ENCODE measurements at regions not wholly inside any gene's neighbourhood (a gene's known extent, or its start where the extent isn't known, plus 50 kb on each side); places are given as distances from the start of the nearest gene placed in this dataset.
"Not testable (repeated sequence)": the region's sequence is repeated elsewhere in the genome, so short reads cannot be mapped to it uniquely, and the experiment has no call there.

DNA sequence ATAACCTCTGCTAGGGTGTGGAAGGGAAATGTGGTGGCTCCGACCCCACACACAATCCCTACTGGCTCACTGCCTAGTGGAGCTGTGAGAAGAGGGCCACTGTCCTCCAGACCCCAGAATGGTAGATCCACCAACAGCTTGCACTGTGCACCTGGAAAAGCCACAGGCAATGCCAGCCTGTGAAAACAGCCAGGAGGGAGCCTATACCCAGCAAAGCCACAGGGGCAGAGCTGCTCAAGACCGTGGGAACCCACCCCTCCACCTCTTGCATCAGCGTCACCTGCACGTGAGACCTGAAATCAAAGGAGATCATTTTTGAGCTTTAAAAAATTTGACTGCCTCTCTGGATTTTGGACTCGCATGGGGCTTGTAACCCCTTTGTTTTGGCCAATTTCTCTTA lies 249.0 kb upstream of the CDH2 start:
- Histone ChIP-seq H3K27ac (ENCODE audit: low read depth, low read length) (no peak overlapping the region), H3K4me3 (ENCODE audit: low read length in 2 of 2) (no peak overlapping the region), H3K27me3 (ENCODE audit: insufficient read depth, low read length) (no peaks in the 10 kb centered on the region), H3K36me3 (ENCODE audit: insufficient read depth, low read length) (no peaks in the 10 kb centered on the region), H3K4me1 (ENCODE audit: insufficient read depth, low read length) (no peaks in the 10 kb centered on the region), H3K9me3 (ENCODE audit: control insufficient read depth in 1 of 2, low read length in 2 of 2) (no peaks in the 10 kb centered on the region)
- no peak for DNase-seq
- no peaks in the 10 kb centered on the region for H3K27me3 Mint-ChIP-seq
- POLR2A ChIA-PET (ENCODE audit: partially characterized antibody), result no interaction called here
- H3K27ac Mint-ChIP-seq, result no peak overlapping the region
- peaks cover 4 to 55% (median 36%) of the 10 kb centered on the region in 8 donors for H3K9me3 Mint-ChIP-seq
- H3K36me3 Mint-ChIP-seq, result no peaks in the 10 kb centered on the region
- no peak overlapping the region for H3K4me3 Mint-ChIP-seq
- no peaks in the 10 kb centered on the region for H3K4me1 Mint-ChIP-seq
- CTCF ChIA-PET (ENCODE audit: partially characterized antibody), result no interaction called here
- intact Hi-C loops (cut with micrococcal nuclease), result no loop called here

DNA sequence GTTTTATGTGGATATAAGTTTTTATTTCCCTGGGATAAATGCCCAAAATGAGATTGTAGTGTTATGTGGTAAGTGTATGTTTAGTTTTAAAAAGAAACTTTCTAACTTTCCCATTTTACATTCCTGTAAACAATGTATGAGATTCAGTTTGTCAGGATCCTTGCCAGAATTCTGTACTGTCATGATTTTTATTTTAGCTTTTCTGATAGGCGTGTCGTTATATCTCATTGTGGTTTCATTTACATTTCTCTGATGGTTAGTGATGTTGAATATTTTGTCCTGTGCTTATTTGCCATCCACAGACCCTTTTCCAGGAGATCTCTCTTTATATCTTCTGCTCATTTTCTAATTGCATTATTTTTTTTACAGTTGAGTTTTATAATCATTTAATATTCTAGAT lies 245.6 kb upstream of the CDH2 start:
- H3K27ac Mint-ChIP-seq, result no peak overlapping the region
- H3K4me1 Mint-ChIP-seq, result no peaks in the 10 kb centered on the region
- intact Hi-C loops (cut with micrococcal nuclease), result no loop called here
- Histone ChIP-seq H3K36me3 (ENCODE audit: insufficient read depth, low read length) (no peaks in the 10 kb centered on the region), H3K27me3 (ENCODE audit: insufficient read depth, low read length) (no peaks in the 10 kb centered on the region), H3K4me1 (ENCODE audit: insufficient read depth, low read length) (no peaks in the 10 kb centered on the region), H3K27ac (ENCODE audit: low read depth, low read length) (no peak overlapping the region), H3K9me3 (ENCODE audit: control insufficient read depth in 1 of 2, low read length in 2 of 2) (no peaks in the 10 kb centered on the region), H3K4me3 (ENCODE audit: low read length in 2 of 2) (no peak overlapping the region)
- H3K9me3 Mint-ChIP-seq, result peaks cover 0 to 40% (median 26%) of the 10 kb centered on the region in 8 donors
- H3K4me3 Mint-ChIP-seq, result no peak overlapping the region
- no peak for DNase-seq
- CTCF ChIA-PET (ENCODE audit: partially characterized antibody), result no interaction called here
- no peaks in the 10 kb centered on the region for H3K27me3 Mint-ChIP-seq
- no peaks in the 10 kb centered on the region for H3K36me3 Mint-ChIP-seq
- POLR2A ChIA-PET (ENCODE audit: partially characterized antibody), result no interaction called here

DNA sequence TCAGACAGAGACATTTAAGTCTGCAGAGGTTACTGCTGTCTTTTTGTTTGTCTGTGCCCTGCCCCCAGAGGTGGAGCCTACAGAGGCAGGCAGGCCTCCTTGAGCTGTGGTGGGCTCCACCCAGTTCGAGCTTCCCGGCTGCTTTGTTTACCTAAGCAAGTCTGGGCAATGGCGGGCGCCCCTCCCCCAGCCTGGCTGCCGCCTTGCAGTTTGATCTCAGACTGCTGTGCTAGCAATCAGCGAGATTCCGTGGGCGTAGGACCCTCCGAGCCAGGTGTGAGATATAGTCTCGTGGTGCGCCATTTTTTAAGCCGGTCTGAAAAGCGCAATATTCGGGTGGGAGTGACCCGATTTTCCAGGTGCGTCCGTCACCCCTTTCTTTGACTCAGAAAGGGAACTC lies 245.0 kb upstream of the CDH2 start:
- H3K4me3 Mint-ChIP-seq; H3K4me1 Mint-ChIP-seq; POLR2A ChIA-PET (ENCODE audit: partially characterized antibody); CTCF ChIA-PET (ENCODE audit: partially characterized antibody); H3K27me3 ChIP-seq (ENCODE audit: insufficient read depth, low read length); DNase-seq; H3K36me3 Mint-ChIP-seq; intact Hi-C loops (cut with micrococcal nuclease); H3K4me3 ChIP-seq (ENCODE audit: low read length in 2 of 2); H3K36me3 ChIP-seq (ENCODE audit: insufficient read depth, low read length); H3K27ac Mint-ChIP-seq; H3K9me3 ChIP-seq (ENCODE audit: control insufficient read depth in 1 of 2, low read length in 2 of 2); H3K27ac ChIP-seq (ENCODE audit: low read depth, low read length); H3K27me3 Mint-ChIP-seq; H3K4me1 ChIP-seq (ENCODE audit: insufficient read depth, low read length): not testable (repeated sequence)
- peaks cover 0 to 37% (median 23%) of the 10 kb centered on the region in 8 donors for H3K9me3 Mint-ChIP-seq

DNA sequence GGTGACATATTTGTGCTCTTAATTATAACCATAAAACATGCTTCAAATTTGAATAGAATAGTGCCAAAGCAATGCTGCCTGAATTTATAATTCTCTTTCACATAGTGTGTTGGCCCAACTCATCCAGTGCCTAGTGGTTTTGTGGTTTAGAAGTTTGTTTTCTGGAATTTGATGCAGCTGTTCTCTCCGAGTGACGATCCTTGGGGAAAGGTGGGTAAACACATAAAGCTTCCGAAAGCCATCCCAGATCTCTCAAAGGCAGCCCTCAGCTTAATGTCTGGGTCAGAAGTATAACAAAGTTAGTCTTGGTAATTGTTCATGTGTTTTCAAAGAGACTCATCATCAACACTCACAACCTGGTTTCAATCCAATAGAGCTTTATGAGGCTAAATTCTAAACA lies 235.6 kb upstream of the CDH2 start:
- no peak for DNase-seq
- no peak overlapping the region for H3K27ac ChIP-seq (ENCODE audit: low read depth, low read length)
- intact Hi-C loops (cut with micrococcal nuclease), result no loop called here
- POLR2A ChIA-PET (ENCODE audit: partially characterized antibody), result no interaction called here
- H3K36me3 ChIP-seq (ENCODE audit: insufficient read depth, low read length), result no peaks in the 10 kb centered on the region
- no peaks in the 10 kb centered on the region for H3K36me3 Mint-ChIP-seq
- H3K4me3 ChIP-seq (ENCODE audit: low read length in 2 of 2), result no peak overlapping the region
- CTCF ChIA-PET (ENCODE audit: partially characterized antibody), result interaction anchor here (1.1 kb wide), 1 partner anchor 27 kb away, joined by 3 read pairs; no protein-coding TSS in a partner anchor
- H3K4me1 Mint-ChIP-seq, result no peaks in the 10 kb centered on the region
- H3K27ac Mint-ChIP-seq, result no peak overlapping the region
- no peaks in the 10 kb centered on the region for H3K9me3 ChIP-seq (ENCODE audit: control insufficient read depth in 1 of 2, low read length in 2 of 2)
- H3K4me3 Mint-ChIP-seq, result no peak overlapping the region
- H3K27me3 ChIP-seq (ENCODE audit: insufficient read depth, low read length), result no peaks in the 10 kb centered on the region
- H3K27me3 Mint-ChIP-seq, result no peaks in the 10 kb centered on the region
- H3K9me3 Mint-ChIP-seq, result peaks cover 2 to 33% (median 17%) of the 10 kb centered on the region in 8 donors
- no peaks in the 10 kb centered on the region for H3K4me1 ChIP-seq (ENCODE audit: insufficient read depth, low read length)

DNA sequence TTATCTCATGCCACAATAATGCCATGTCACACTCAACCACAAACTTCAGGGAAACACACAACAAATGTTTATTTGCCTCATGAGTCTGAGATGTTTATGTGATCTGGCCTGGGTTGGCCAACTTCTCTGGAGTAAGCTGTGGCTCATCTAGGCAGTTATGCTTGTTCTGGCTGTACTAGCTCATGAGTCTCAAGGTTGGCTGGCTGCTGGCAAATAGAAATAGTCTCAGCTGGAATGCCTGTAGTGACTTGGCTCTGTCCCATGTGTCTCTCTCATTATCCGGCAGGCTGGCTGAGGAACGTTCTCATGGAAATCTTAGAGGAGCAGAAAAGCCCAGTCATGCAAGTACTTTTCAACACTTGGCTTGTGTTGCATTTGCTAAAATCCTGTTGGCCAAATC lies 234.9 kb upstream of the CDH2 start:
- POLR2A ChIA-PET (ENCODE audit: partially characterized antibody), result no interaction called here
- Histone ChIP-seq H3K4me3 (ENCODE audit: low read length in 2 of 2) (no peak overlapping the region), H3K9me3 (ENCODE audit: control insufficient read depth in 1 of 2, low read length in 2 of 2) (no peaks in the 10 kb centered on the region), H3K4me1 (ENCODE audit: insufficient read depth, low read length) (no peaks in the 10 kb centered on the region), H3K27ac (ENCODE audit: low read depth, low read length) (no peak overlapping the region), H3K27me3 (ENCODE audit: insufficient read depth, low read length) (no peaks in the 10 kb centered on the region), H3K36me3 (ENCODE audit: insufficient read depth, low read length) (no peaks in the 10 kb centered on the region)
- no peaks in the 10 kb centered on the region for H3K36me3 Mint-ChIP-seq
- peaks cover 2 to 33% (median 17%) of the 10 kb centered on the region in 8 donors for H3K9me3 Mint-ChIP-seq
- CTCF ChIA-PET (ENCODE audit: partially characterized antibody), result interaction anchor here (1.1 kb wide), 1 partner anchor 27 kb away, joined by 3 read pairs; no protein-coding TSS in a partner anchor
- no peak overlapping the region for H3K4me3 Mint-ChIP-seq
- no peaks in the 10 kb centered on the region for H3K4me1 Mint-ChIP-seq
- H3K27ac Mint-ChIP-seq, result no peak overlapping the region
- no peak for DNase-seq
- H3K27me3 Mint-ChIP-seq, result no peaks in the 10 kb centered on the region
- intact Hi-C loops (cut with micrococcal nuclease), result no loop called here

DNA sequence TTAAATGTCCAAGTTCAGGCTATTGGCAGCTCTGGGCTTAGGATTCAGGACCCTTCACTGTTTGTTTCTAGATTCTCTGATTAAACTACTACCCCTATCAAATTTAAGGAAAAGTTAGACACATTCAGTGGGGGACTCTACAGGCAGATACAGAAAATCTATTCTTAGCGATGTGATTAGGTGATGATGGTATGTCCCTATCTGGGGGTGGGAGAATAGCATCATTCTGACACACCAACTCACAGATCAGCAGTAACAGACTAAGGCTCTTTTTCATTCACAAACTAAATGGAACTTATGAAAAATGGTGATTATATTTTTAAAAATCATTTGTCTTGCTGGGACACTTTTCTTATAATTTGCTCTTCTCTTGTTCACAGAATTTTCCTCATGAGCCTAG lies 232.9 kb upstream of the CDH2 start:
- Mint-ChIP-seq H3K4me1 (no peaks in the 10 kb centered on the region), H3K27ac (no peak overlapping the region), H3K4me3 (no peak overlapping the region), H3K36me3 (no peaks in the 10 kb centered on the region), H3K27me3 (no peaks in the 10 kb centered on the region), H3K9me3 (peaks cover 2 to 27% (median 13%) of the 10 kb centered on the region in 8 donors)
- CTCF ChIA-PET (ENCODE audit: partially characterized antibody), result no interaction called here
- Histone ChIP-seq H3K9me3 (ENCODE audit: control insufficient read depth in 1 of 2, low read length in 2 of 2) (no peaks in the 10 kb centered on the region), H3K36me3 (ENCODE audit: insufficient read depth, low read length) (no peaks in the 10 kb centered on the region), H3K27ac (ENCODE audit: low read depth, low read length) (no peak overlapping the region), H3K4me1 (ENCODE audit: insufficient read depth, low read length) (no peaks in the 10 kb centered on the region), H3K4me3 (ENCODE audit: low read length in 2 of 2) (no peak overlapping the region), H3K27me3 (ENCODE audit: insufficient read depth, low read length) (no peaks in the 10 kb centered on the region)
- DNase-seq, result no peak
- POLR2A ChIA-PET (ENCODE audit: partially characterized antibody), result no interaction called here
- intact Hi-C loops (cut with micrococcal nuclease), result no loop called here

GRCh38 chr18:28408528-28408927 lies 231.6 kb upstream of the CDH2 start:
- no peaks in the 10 kb centered on the region for H3K36me3 Mint-ChIP-seq
- POLR2A ChIA-PET (ENCODE audit: partially characterized antibody), result no interaction called here
- H3K4me3 Mint-ChIP-seq, result no peak overlapping the region
- no peak overlapping the region for H3K27ac ChIP-seq (ENCODE audit: low read depth, low read length)
- intact Hi-C loops (cut with micrococcal nuclease), result no loop called here
- H3K4me1 ChIP-seq (ENCODE audit: insufficient read depth, low read length), result no peaks in the 10 kb centered on the region
- H3K36me3 ChIP-seq (ENCODE audit: insufficient read depth, low read length), result no peaks in the 10 kb centered on the region
- H3K4me1 Mint-ChIP-seq, result no peaks in the 10 kb centered on the region
- no peak for DNase-seq
- H3K27me3 ChIP-seq (ENCODE audit: insufficient read depth, low read length), result no peaks in the 10 kb centered on the region
- CTCF ChIA-PET (ENCODE audit: partially characterized antibody), result no interaction called here
- no peak overlapping the region for H3K4me3 ChIP-seq (ENCODE audit: low read length in 2 of 2)
- H3K9me3 Mint-ChIP-seq, result peaks cover 4 to 23% (median 10%) of the 10 kb centered on the region in 8 donors
- no peaks in the 10 kb centered on the region for H3K9me3 ChIP-seq (ENCODE audit: control insufficient read depth in 1 of 2, low read length in 2 of 2)
- no peak overlapping the region for H3K27ac Mint-ChIP-seq
- H3K27me3 Mint-ChIP-seq, result no peaks in the 10 kb centered on the region

DNA sequence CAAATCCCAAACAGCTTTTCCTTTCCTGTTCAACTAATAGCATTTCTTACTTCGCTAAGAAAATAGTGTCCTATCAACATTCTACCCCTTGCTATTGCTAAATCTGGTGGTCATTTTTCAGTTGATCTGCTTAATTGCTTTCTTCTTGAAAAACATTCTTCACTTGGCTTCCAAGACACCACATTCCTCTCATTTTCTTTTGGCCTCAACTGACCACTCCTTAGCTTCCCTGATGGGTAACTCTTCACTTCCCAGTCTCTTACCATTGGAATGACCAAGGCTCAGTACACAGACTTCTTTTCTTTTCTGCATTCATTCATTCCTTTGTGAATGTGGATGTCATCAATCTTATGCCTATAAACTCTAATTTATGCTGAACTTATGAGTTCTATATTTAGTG lies 230.8 kb upstream of the CDH2 start:
- Mint-ChIP-seq H3K4me1 (no peaks in the 10 kb centered on the region), H3K4me3 (no peak overlapping the region), H3K9me3 (peaks cover 4 to 19% (median 8%) of the 10 kb centered on the region in 8 donors), H3K36me3 (no peaks in the 10 kb centered on the region), H3K27ac (no peak overlapping the region), H3K27me3 (no peaks in the 10 kb centered on the region)
- H3K9me3 ChIP-seq (ENCODE audit: control insufficient read depth in 1 of 2, low read length in 2 of 2), result no peaks in the 10 kb centered on the region
- H3K36me3 ChIP-seq (ENCODE audit: insufficient read depth, low read length), result no peaks in the 10 kb centered on the region
- H3K4me3 ChIP-seq (ENCODE audit: low read length in 2 of 2), result no peak overlapping the region
- no peak for DNase-seq
- CTCF ChIA-PET (ENCODE audit: partially characterized antibody), result no interaction called here
- H3K4me1 ChIP-seq (ENCODE audit: insufficient read depth, low read length), result no peaks in the 10 kb centered on the region
- no peak overlapping the region for H3K27ac ChIP-seq (ENCODE audit: low read depth, low read length)
- POLR2A ChIA-PET (ENCODE audit: partially characterized antibody), result no interaction called here
- H3K27me3 ChIP-seq (ENCODE audit: insufficient read depth, low read length), result no peaks in the 10 kb centered on the region
- intact Hi-C loops (cut with micrococcal nuclease), result no loop called here

All from CD4-positive, alpha-beta memory T cell (primary cell).